Endodermal cell (in vitro differentiated cells): ENCODE measurements at regions not wholly inside any gene's neighbourhood (a gene's known extent, or its start where the extent isn't known, plus 50 kb on each side); places are given as distances from the start of the nearest gene placed in this dataset.

Experiments
- DNase-seq: peaks from one replicate; pipeline ENCODE4 v3.0.0-alpha.2; 2017
- H3K27ac ChIP-seq: 2 replicates; pipeline ENCODE4 v1.5.1; 2013; ENCODE audit warnings: mild to moderate bottlenecking, low read depth, low read length, moderate library complexity
- H3K27me3 ChIP-seq: 2 replicates; pipeline ENCODE4 v1.6.1; 2013; ENCODE audit warnings: mild to moderate bottlenecking, low read length, moderate library complexity; ENCODE audit not compliant: insufficient read depth, control insufficient read depth, poor library complexity, severe bottlenecking
- H3K36me3 ChIP-seq: 2 replicates; pipeline ENCODE4 v1.7.0; 2013; ENCODE audit warnings: mild to moderate bottlenecking, low read length, moderate library complexity; ENCODE audit not compliant: control insufficient read depth, insufficient read depth
- H3K4me1 ChIP-seq: one replicate; pipeline ENCODE4 v1.7.0; 2013; ENCODE audit warnings: low read length; ENCODE audit not compliant: control insufficient read depth, insufficient read depth
- H3K4me3 ChIP-seq: 2 replicates; pipeline ENCODE4 v1.5.1; 2013; ENCODE audit warnings: mild to moderate bottlenecking, low read length, moderate library complexity
- H3K9ac ChIP-seq: 2 replicates; pipeline ENCODE4 v1.6.1; 2013; ENCODE audit warnings: mild to moderate bottlenecking, low read length, moderate library complexity; ENCODE audit not compliant: poor library complexity, severe bottlenecking; ENCODE audit errors: extremely low read depth
- H3K9me3 ChIP-seq: 2 replicates; pipeline ENCODE4 v1.6.1; 2013; ENCODE audit warnings: mild to moderate bottlenecking, low read length, moderate library complexity; ENCODE audit not compliant: control insufficient read depth
- H3K27ac Mint-ChIP-seq: 2 replicates; pipeline ENCODE4 v1.8.0; 2020; ENCODE audit warnings: mixed read lengths
- H3K27me3 Mint-ChIP-seq: 2 replicates; pipeline ENCODE4 v1.8.0; 2021; ENCODE audit warnings: mild to moderate bottlenecking, mixed read lengths; ENCODE audit not compliant: insufficient read depth
- H3K36me3 Mint-ChIP-seq: 2 replicates; pipeline ENCODE4 v1.8.0; 2020; ENCODE audit warnings: low read depth, mixed read lengths
- H3K4me1 Mint-ChIP-seq: 2 replicates; pipeline ENCODE4 v1.8.0; 2020; ENCODE audit warnings: mixed read lengths
- H3K4me3 Mint-ChIP-seq: 2 replicates; pipeline ENCODE4 v1.8.0; 2020; ENCODE audit warnings: mild to moderate bottlenecking, moderate library complexity, mixed read lengths
- H3K9me3 Mint-ChIP-seq: 2 replicates; pipeline ENCODE4 v1.8.0; 2020; ENCODE audit warnings: mild to moderate bottlenecking, mixed read lengths
- CTCF ChIP-seq: fragments of 200-600 bp; sonication (generic); conservative IDR thresholded peaks from 2 replicates; pipeline ENCODE4 v1.5.0; 2021; ENCODE audit warnings: antibody characterized with exemption, mild to moderate bottlenecking
- WGBS, 2 experiments: methylation state at CpG; one replicate each; pipeline versions ENCODE4 v1.1.5 to v1.1.7; 2013; ENCODE audit warnings: missing lambda C conversion rate in 2 of 2, mixed read lengths in 1 of 2; ENCODE audit not compliant: insufficient coverage in 1 of 2, insufficient read length in 1 of 2; 5-methylcytosine and 5-hydroxymethylcytosine counted together

- Histone ChIP-seq H3K9me3 (peaks cover 4% of the 10 kb centered on the region), H3K4me3 (no peak overlapping the region), H3K4me1 (no peaks in the 10 kb centered on the region), H3K9ac (no peak overlapping the region), H3K27me3 (peaks cover 23% of the 10 kb centered on the region), H3K36me3 (no peaks in the 10 kb centered on the region), H3K27ac (no peak overlapping the region)
- no peak for TF ChIP-seq CTCF
- peaks cover 46% of the 10 kb centered on the region for H3K27me3 Mint-ChIP-seq
- peaks cover 12% of the 10 kb centered on the region for H3K4me1 Mint-ChIP-seq
- H3K27ac Mint-ChIP-seq = no peak overlapping the region
- no peak overlapping the region for H3K4me3 Mint-ChIP-seq
- H3K36me3 Mint-ChIP-seq = no peaks in the 10 kb centered on the region
- WGBS, 2 experiments = 80 to 81% methylated on average over 4 to 5 of the region's 5 CpGs
- DNase-seq = no peak
- peaks cover 5% of the 10 kb centered on the region for H3K9me3 Mint-ChIP-seq
These were observed 51.1 kb upstream of the EIF5 start for GRCh38 chr14:103282932-103283331.

GRCh38 chr14:103283916-103284315 lies 50.1 kb upstream of the EIF5 start:
- peaks cover 14% of the 10 kb centered on the region for H3K27me3 ChIP-seq
- no peak overlapping the region for H3K27ac Mint-ChIP-seq
- no peak overlapping the region for H3K9ac ChIP-seq
- peaks cover 12% of the 10 kb centered on the region for H3K4me1 Mint-ChIP-seq
- H3K9me3 Mint-ChIP-seq = no peaks in the 10 kb centered on the region
- peaks cover 5% of the 10 kb centered on the region for H3K9me3 ChIP-seq
- no peak for DNase-seq
- H3K27me3 Mint-ChIP-seq = peaks cover 38% of the 10 kb centered on the region
- 88 to 90% methylated on average over 11 to 12 of the region's 12 CpGs for WGBS, 2 experiments
- H3K4me3 ChIP-seq = no peak overlapping the region
- H3K36me3 ChIP-seq = no peaks in the 10 kb centered on the region
- no peak overlapping the region for H3K4me3 Mint-ChIP-seq
- no peak overlapping the region for H3K27ac ChIP-seq
- no peak for TF ChIP-seq CTCF
- no peaks in the 10 kb centered on the region for H3K4me1 ChIP-seq
- H3K36me3 Mint-ChIP-seq = no peaks in the 10 kb centered on the region
